Testis (tissue), 2 donors: ENCODE measurements at regions not wholly inside any gene's neighbourhood (a gene's known extent, or its start where the extent isn't known, plus 50 kb on each side); places are given as distances from the start of the nearest gene placed in this dataset.
A peak's percentile ranks its signal among the peaks of the same experiment; 100 is the strongest.

Source experiments
- DNase-seq: peaks from one replicate; pipeline ENCODE4 v3.0.0-alpha.2; 2019
- H3K27ac ChIP-seq, 2 donors: fragments of 200-600 bp; sonication (generic); one replicate each; pipeline ENCODE4 v1.5.1; 2019
- H3K27me3 ChIP-seq: fragments of 200-600 bp; sonication (generic); one replicate; pipeline ENCODE4 v1.5.1; 2019
- H3K36me3 ChIP-seq: fragments of 200-600 bp; sonication (generic); one replicate; pipeline ENCODE4 v1.5.1; 2017; ENCODE audit warnings: low read depth; ENCODE audit errors: missing control alignments
- H3K4me1 ChIP-seq: fragments of 200-600 bp; sonication (generic); one replicate; pipeline ENCODE4 v1.5.1; 2019
- H3K4me3 ChIP-seq, 2 donors: fragments of 200-600 bp; sonication (generic); one replicate each; pipeline ENCODE4 v1.5.1; 2017 to 2019
- H3K9me3 ChIP-seq: fragments of 200-600 bp; sonication (generic); one replicate; pipeline ENCODE4 v1.5.1; 2017
- POLR2A ChIP-seq: fragments of 450-650 bp; IDR thresholded peaks from one replicate; pipeline ENCODE4 v1.6.1; 2017; ENCODE audit warnings: antibody characterized with exemption, mild to moderate bottlenecking, moderate library complexity
- WGBS, 2 donors: methylation state at CpG; one replicate each; pipeline ENCODE4 v1.1.5; 2018; 5-methylcytosine and 5-hydroxymethylcytosine counted together
- intact Hi-C: fragments of 100-400 bp; cut with DNase I; formaldehyde crosslinking; loops from one replicate; pipeline ENCODE4 v1.15.1; 2023; ENCODE audit warnings: low total_unique reads
- TF ChIP-seq, protein P1 (sequence below), 3 experiments: fragments of 450-650 bp in 2 of 3; fragments of 200-600 bp in 1 of 3; sonication (generic) in 1 of 3; IDR thresholded peaks; one replicate each; pipeline ENCODE4 v1.5.1; 2016 to 2019; ENCODE audit warnings: antibody characterized with exemption in 3 of 3, mild to moderate bottlenecking in 2 of 3, moderate library complexity in 1 of 3

DNA sequence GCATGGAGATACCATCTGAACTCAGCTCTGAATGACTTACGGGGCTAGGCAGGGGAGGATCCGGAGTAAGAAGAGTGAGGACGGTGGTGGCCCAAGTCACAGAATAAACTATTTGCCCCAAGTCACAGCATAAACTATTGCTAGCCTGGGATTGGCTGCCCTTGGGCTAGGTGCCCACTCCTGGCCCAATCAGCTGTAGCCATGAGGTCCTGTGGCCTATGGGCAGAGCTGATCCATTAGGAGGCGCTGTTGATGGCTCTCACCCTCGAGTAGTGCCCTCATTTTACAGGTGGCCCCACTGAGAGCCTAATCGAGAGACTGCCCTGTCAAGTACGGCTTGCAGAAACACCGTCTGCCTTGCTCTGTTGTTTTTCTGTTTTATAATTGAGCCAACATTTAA lies 62.3 kb upstream of the ZNF423 start:
- H3K4me1 ChIP-seq, result no peaks in the 10 kb centered on the region
- WGBS, 2 donors, result 68 to 78% methylated on average over 8 of the region's 8 CpGs
- no peak overlapping the region for H3K4me3 ChIP-seq
- no peak overlapping the region for H3K27ac ChIP-seq
- H3K27me3 ChIP-seq, result no peaks in the 10 kb centered on the region
- no peaks in the 10 kb centered on the region for H3K36me3 ChIP-seq
- TF ChIP-seq, protein P1, sequence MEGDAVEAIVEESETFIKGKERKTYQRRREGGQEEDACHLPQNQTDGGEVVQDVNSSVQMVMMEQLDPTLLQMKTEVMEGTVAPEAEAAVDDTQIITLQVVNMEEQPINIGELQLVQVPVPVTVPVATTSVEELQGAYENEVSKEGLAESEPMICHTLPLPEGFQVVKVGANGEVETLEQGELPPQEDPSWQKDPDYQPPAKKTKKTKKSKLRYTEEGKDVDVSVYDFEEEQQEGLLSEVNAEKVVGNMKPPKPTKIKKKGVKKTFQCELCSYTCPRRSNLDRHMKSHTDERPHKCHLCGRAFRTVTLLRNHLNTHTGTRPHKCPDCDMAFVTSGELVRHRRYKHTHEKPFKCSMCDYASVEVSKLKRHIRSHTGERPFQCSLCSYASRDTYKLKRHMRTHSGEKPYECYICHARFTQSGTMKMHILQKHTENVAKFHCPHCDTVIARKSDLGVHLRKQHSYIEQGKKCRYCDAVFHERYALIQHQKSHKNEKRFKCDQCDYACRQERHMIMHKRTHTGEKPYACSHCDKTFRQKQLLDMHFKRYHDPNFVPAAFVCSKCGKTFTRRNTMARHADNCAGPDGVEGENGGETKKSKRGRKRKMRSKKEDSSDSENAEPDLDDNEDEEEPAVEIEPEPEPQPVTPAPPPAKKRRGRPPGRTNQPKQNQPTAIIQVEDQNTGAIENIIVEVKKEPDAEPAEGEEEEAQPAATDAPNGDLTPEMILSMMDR (IDR thresholded peaks at IDR 0.05), result no peak
- TF ChIP-seq POLR2A, result no peak
- DNase-seq, result peak; percentile 62
- intact Hi-C loops, result no loop called here
- no peaks in the 10 kb centered on the region for H3K9me3 ChIP-seq

DNA sequence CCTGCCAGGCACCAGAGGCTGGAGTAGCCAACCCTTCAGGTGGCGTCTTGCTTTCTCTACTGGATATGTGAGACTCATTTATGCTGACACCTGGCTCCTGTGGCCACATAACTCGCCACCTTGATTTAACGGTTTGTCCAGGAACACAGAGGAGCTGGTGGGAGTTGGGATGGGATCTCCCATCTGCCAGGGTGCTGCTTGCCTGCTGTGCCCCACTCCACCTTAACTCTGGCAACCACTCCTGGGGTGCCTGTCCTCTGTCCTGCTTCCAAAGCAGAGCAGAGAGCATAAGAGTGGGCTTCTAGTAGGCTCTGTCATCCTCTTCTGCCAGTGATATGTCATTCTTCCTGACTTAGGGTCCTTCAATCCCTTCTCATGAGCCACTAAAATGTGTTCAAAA lies 63.4 kb upstream of the ZNF423 start:
- no peak overlapping the region for H3K27ac ChIP-seq
- no peaks in the 10 kb centered on the region for H3K27me3 ChIP-seq
- TF ChIP-seq, protein P1 (IDR thresholded peaks at IDR 0.05), result no peak
- no peak for TF ChIP-seq POLR2A
- H3K36me3 ChIP-seq, result no peaks in the 10 kb centered on the region
- H3K9me3 ChIP-seq, result no peaks in the 10 kb centered on the region
- no peak for DNase-seq
- H3K4me3 ChIP-seq, result no peak overlapping the region
- WGBS, 2 donors, result 97 to 99% methylated on average over 3 of the region's 3 CpGs
- no peaks in the 10 kb centered on the region for H3K4me1 ChIP-seq
- intact Hi-C loops, result no loop called here

DNA sequence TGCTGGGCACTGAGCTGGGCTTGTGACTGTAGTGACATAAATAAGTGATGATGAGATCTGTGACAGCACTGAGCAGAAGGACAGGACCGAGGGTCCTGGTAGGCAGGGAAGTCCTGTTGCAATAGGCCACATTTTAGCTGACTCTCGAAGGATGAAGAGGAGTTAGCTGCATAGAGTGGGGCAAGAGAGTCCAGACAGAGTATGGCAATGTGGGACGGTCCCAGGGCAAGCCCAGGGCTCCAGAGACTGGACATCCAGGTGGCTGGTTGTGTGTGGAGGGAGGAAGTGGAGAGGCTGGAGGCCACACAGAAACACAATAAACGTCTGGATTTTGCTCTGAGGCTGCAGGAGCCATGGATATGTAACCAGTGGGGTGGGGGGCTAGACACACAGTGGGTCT lies 64.5 kb upstream of the ZNF423 start:
- DNase-seq, result no peak
- H3K4me1 ChIP-seq, result no peaks in the 10 kb centered on the region
- intact Hi-C loops, result loop anchor here (10.0 kb wide), 1 partner anchor 506 kb away; no protein-coding TSS in a partner anchor
- no peak overlapping the region for H3K4me3 ChIP-seq
- 91 to 92% methylated on average over 4 of the region's 4 CpGs for WGBS, 2 donors
- H3K27ac ChIP-seq, result no peak overlapping the region
- TF ChIP-seq, protein P1 (IDR thresholded peaks at IDR 0.05), result no peak
- TF ChIP-seq POLR2A, result no peak
- no peaks in the 10 kb centered on the region for H3K27me3 ChIP-seq
- H3K36me3 ChIP-seq, result no peaks in the 10 kb centered on the region
- no peaks in the 10 kb centered on the region for H3K9me3 ChIP-seq

DNA sequence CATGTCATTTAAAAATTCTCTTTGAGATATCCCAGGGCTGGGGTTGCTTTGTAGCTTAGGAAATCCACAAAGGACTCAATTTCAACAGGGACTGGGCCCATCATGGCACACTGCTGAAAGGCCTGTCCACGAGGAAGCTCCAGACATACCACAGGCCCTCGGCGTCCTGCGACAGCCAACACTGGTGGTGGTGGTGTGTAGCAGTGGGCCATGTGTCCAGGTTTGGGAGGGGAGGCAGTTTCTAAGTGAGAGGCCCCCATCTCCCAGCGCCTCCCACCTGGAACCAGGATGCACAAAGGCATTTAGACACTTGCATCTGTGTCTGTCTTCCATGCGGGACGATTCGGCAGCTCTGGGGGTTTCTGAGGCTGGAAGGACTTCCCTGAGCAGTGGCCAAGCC lies 65.2 kb upstream of the ZNF423 start:
- intact Hi-C loops, result loop anchor here (10.0 kb wide), 1 partner anchor 506 kb away; no protein-coding TSS in a partner anchor
- no peak for TF ChIP-seq POLR2A
- TF ChIP-seq, protein P1 (IDR thresholded peaks at IDR 0.05), result no peak
- Histone ChIP-seq H3K27ac (no peak overlapping the region), H3K27me3 (no peaks in the 10 kb centered on the region), H3K9me3 (no peaks in the 10 kb centered on the region), H3K4me3 (no peak overlapping the region), H3K36me3 (no peaks in the 10 kb centered on the region), H3K4me1 (no peaks in the 10 kb centered on the region)
- WGBS, 2 donors, result 86 to 95% methylated on average over 3 to 8 of the region's 8 CpGs
- DNase-seq, result no peak

DNA sequence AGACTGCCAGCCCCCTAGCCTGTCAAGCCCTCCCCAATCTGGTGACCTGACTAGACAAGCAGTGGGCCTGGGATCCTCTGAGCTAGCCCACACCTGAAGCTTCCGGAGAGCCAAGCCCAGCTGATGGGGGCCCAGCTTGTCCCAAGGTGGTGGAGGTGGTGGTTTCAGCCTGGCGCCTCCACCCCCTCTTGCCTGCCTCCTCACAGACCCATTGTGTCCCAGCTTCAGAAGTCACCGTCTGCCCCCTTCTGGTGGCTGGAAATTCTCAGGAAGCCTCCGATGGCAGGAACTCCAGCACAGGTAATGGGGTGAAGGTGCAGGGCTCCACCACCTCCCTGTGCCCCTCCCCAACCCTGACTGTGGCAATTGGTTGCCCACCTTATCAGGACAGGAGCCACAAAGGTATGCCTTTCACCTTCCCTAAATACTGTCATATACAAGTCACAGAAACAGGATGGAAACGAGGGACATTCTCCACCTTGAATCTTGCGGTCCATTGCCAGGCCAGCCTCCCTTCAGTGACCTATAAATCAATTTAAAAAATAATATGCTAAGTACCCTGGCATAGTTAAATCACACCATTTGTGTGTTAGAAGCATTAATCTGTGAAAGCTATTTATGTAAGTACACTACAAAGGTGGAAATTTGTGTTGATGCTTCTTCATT lies 66.0 kb upstream of the ZNF423 start:
- no peaks in the 10 kb centered on the region for H3K36me3 ChIP-seq
- intact Hi-C loops, result loop anchor here (10.0 kb wide), 1 partner anchor 507 kb away; no protein-coding TSS in a partner anchor
- H3K9me3 ChIP-seq, result no peaks in the 10 kb centered on the region
- DNase-seq, result peak; percentile 82
- no peaks in the 10 kb centered on the region for H3K27me3 ChIP-seq
- H3K4me3 ChIP-seq, result no peak overlapping the region
- no peak overlapping the region for H3K27ac ChIP-seq
- 42 to 50% methylated on average over 5 to 6 of the region's 6 CpGs for WGBS, 2 donors
- H3K4me1 ChIP-seq, result no peaks in the 10 kb centered on the region
- TF ChIP-seq, protein P1 (IDR thresholded peaks at IDR 0.05), result peak; percentile 58 to 63 (median 60)
- TF ChIP-seq POLR2A, result no peak
